Astrocyte (in vitro differentiated cells and primary cell): ENCODE measurements at regions not wholly inside any gene's neighbourhood (a gene's known extent, or its start where the extent isn't known, plus 50 kb on each side); places are given as distances from the start of the nearest gene placed in this dataset.
"Not testable (repeated sequence)": the region's sequence is repeated elsewhere in the genome, so short reads cannot be mapped to it uniquely, and the experiment has no call there.

ENCODE experiments used
- DNase-seq: peaks from one replicate; pipeline ENCODE4 v3.0.0-alpha.2; 2010; ENCODE audit warnings: low read depth
- FAIRE-seq: peaks from 2 replicates; lab custom pipeline; 2011; peaks lifted over from hg19 to GRCh38; lab: Jason Lieb, UNC
- H2AFZ ChIP-seq: 2 replicates; pipeline ENCODE4 v1.6.0; 2012; ENCODE audit warnings: low read depth, low read length, inconsistent platforms
- H3K27ac ChIP-seq: 2 replicates; pipeline ENCODE4 v1.5.1; 2011; ENCODE audit warnings: low read depth, low read length, inconsistent platforms
- H3K27me3 ChIP-seq: 2 replicates; pipeline ENCODE4 v1.6.0; 2011; ENCODE audit warnings: low read length, inconsistent platforms; ENCODE audit not compliant: insufficient read depth
- H3K36me3 ChIP-seq: 2 replicates; pipeline ENCODE4 v1.5.1; 2011; ENCODE audit warnings: low read length, inconsistent platforms; ENCODE audit not compliant: insufficient read depth
- H3K4me1 ChIP-seq: 2 replicates; pipeline ENCODE4 v1.5.1; 2011; ENCODE audit warnings: low read length, inconsistent platforms; ENCODE audit not compliant: insufficient read depth
- H3K4me2 ChIP-seq: 2 replicates; pipeline ENCODE4 v1.6.0; 2012; ENCODE audit warnings: low read length, inconsistent platforms
- H3K4me3 ChIP-seq: 2 replicates; pipeline ENCODE4 v1.5.1; 2011; ENCODE audit warnings: low read depth, mild to moderate bottlenecking, low read length, inconsistent platforms; ENCODE audit not compliant: insufficient read depth
- H3K79me2 ChIP-seq: 2 replicates; pipeline ENCODE4 v1.6.0; 2012; ENCODE audit warnings: mild to moderate bottlenecking, low read length, inconsistent platforms; ENCODE audit not compliant: insufficient read depth
- H3K9ac ChIP-seq: 2 replicates; pipeline ENCODE4 v1.6.0; 2012; ENCODE audit warnings: mild to moderate bottlenecking, low read length, inconsistent platforms
- H3K9me3 ChIP-seq: 2 replicates; pipeline ENCODE4 v1.5.1; 2012; ENCODE audit warnings: low read depth, mild to moderate bottlenecking, low read length, inconsistent platforms; ENCODE audit not compliant: insufficient read depth
- H4K20me1 ChIP-seq: 2 replicates; pipeline ENCODE4 v1.6.0; 2012; ENCODE audit warnings: low read length, inconsistent platforms; ENCODE audit not compliant: insufficient read depth
- H3K27ac Mint-ChIP-seq: one replicate; pipeline ENCODE4 v1.8.0; 2021; ENCODE audit warnings: mild to moderate bottlenecking, mixed read lengths; ENCODE audit not compliant: unreplicated experiment
- H3K27me3 Mint-ChIP-seq: one replicate; pipeline ENCODE4 v1.8.0; 2021; ENCODE audit warnings: low read depth, mixed read lengths; ENCODE audit not compliant: unreplicated experiment
- H3K36me3 Mint-ChIP-seq: one replicate; pipeline ENCODE4 v1.8.0; 2021; ENCODE audit warnings: low read depth, mixed read lengths; ENCODE audit not compliant: unreplicated experiment
- H3K4me1 Mint-ChIP-seq: one replicate; pipeline ENCODE4 v1.8.0; 2021; ENCODE audit warnings: low read depth, mixed read lengths; ENCODE audit not compliant: unreplicated experiment
- H3K4me3 Mint-ChIP-seq: one replicate; pipeline ENCODE4 v1.8.0; 2021; ENCODE audit warnings: mild to moderate bottlenecking, moderate library complexity, mixed read lengths; ENCODE audit not compliant: unreplicated experiment
- H3K9me3 Mint-ChIP-seq: one replicate; pipeline ENCODE4 v1.8.0; 2021; ENCODE audit warnings: mild to moderate bottlenecking, mixed read lengths; ENCODE audit not compliant: unreplicated experiment
- CTCF ChIP-seq: IDR thresholded peaks from 2 replicates; pipeline ENCODE4 v1.5.1; 2011; ENCODE audit warnings: low read depth, mild to moderate bottlenecking, inconsistent platforms, low read length, moderate library complexity; ENCODE audit not compliant: insufficient read depth
- EZH2 ChIP-seq: IDR thresholded peaks from 2 replicates; pipeline ENCODE4 v1.6.1; 2012; ENCODE audit warnings: mild to moderate bottlenecking, low read length, inconsistent platforms; ENCODE audit not compliant: insufficient read depth

GRCh38 chr2:128416806-128417205 lies 98.1 kb upstream of the HS6ST1 start:
- Histone ChIP-seq H3K4me2 (no peak overlapping the region), H3K79me2 (no peaks in the 10 kb centered on the region), H3K4me3 (no peak overlapping the region), H2AFZ (no peak overlapping the region), H3K36me3 (no peaks in the 10 kb centered on the region), H3K27ac (no peak overlapping the region), H3K9ac (no peak overlapping the region), H3K27me3 (no peaks in the 10 kb centered on the region), H3K9me3 (peaks cover 5% of the 10 kb centered on the region), H3K4me1 (no peaks in the 10 kb centered on the region), H4K20me1 (no peaks in the 10 kb centered on the region)
- no peaks in the 10 kb centered on the region for H3K36me3 Mint-ChIP-seq
- H3K27ac Mint-ChIP-seq, result no peak overlapping the region
- no peak for FAIRE-seq
- peaks cover 5% of the 10 kb centered on the region for H3K9me3 Mint-ChIP-seq
- no peaks in the 10 kb centered on the region for H3K4me1 Mint-ChIP-seq
- peaks cover 10% of the 10 kb centered on the region for H3K27me3 Mint-ChIP-seq
- H3K4me3 Mint-ChIP-seq, result no peak overlapping the region
- TF ChIP-seq CTCF (no peak), EZH2 (no peak)
- DNase-seq, result no peak

DNA sequence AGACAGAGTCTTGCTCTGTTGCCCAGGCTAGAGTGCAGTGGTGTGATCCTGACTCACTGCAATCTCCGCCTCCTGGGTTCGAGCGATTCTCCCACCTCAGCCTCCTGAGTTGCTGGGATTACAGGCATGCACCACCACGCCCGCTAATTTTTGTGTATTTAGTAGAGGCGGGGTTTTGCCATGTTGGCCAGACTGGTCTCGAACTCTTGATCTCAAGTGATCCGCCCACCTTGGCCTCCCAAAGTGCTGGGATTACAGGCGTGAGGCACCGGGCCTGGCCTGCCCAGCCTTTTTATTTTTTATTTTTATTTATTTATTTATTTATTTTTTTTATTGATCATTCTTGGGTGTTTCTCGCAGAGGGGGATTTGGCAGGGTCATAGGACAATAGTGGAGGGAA lies 98.6 kb upstream of the HS6ST1 start:
- H3K9ac ChIP-seq, H3K79me2 ChIP-seq, DNase-seq, H3K27ac ChIP-seq, H2AFZ ChIP-seq, H3K4me3 Mint-ChIP-seq, H4K20me1 ChIP-seq, H3K4me1 Mint-ChIP-seq, H3K4me1 ChIP-seq, H3K27ac Mint-ChIP-seq, H3K9me3 ChIP-seq, H3K36me3 Mint-ChIP-seq, H3K36me3 ChIP-seq, H3K4me2 ChIP-seq, H3K9me3 Mint-ChIP-seq, FAIRE-seq, H3K27me3 ChIP-seq, H3K4me3 ChIP-seq: not testable (repeated sequence)
- peaks cover 12% of the 10 kb centered on the region for H3K27me3 Mint-ChIP-seq

DNA sequence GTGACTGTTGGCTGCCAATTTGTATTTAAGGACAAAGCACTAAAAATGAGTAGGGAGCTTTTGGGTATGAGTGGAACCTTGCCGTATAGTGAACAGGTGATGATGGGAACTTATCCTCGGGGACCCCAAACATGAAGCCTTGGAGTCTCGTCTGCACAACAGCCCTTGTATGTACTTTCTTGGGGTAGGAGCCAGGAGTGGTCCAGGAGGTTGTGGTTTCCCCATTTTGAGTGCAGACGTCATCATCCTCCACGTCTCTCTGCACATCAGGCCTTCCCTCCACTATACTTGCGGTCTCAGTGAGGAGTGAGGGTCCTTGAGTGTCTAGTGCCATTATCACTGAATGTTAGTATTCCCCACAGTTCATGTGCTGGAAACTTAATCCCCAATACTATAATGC lies 101.5 kb upstream of the HS6ST1 start:
- Histone ChIP-seq H3K4me2 (no peak overlapping the region), H4K20me1 (no peaks in the 10 kb centered on the region), H3K79me2 (no peaks in the 10 kb centered on the region), H3K27me3 (no peaks in the 10 kb centered on the region), H3K4me1 (peaks cover 14% of the 10 kb centered on the region), H3K27ac (no peak overlapping the region), H2AFZ (no peak overlapping the region), H3K9me3 (peaks cover 5% of the 10 kb centered on the region), H3K4me3 (no peak overlapping the region), H3K36me3 (no peaks in the 10 kb centered on the region), H3K9ac (no peak overlapping the region)
- no peak for TF ChIP-seq EZH2
- TF ChIP-seq CTCF, result no peak
- DNase-seq (no peak), FAIRE-seq (no peak)
- Mint-ChIP-seq H3K4me1 (peaks cover 8% of the 10 kb centered on the region), H3K36me3 (no peaks in the 10 kb centered on the region), H3K9me3 (peaks cover 16% of the 10 kb centered on the region), H3K4me3 (no peak overlapping the region), H3K27ac (no peak overlapping the region), H3K27me3 (peaks cover 17% of the 10 kb centered on the region)
